Skeletal muscle tissue (tissue), 3 donors: ENCODE measurements at regions not wholly inside any gene's neighbourhood (a gene's known extent, or its start where the extent isn't known, plus 50 kb on each side); places are given as distances from the start of the nearest gene placed in this dataset.

ENCODE experiments used
- H3K27ac ChIP-seq: one replicate; pipeline ENCODE4 v1.7.0; 2013; ENCODE audit warnings: mild to moderate bottlenecking, low read depth, low read length, inconsistent platforms
- H3K27me3 ChIP-seq, 3 donors: one replicate each; pipeline ENCODE4 v1.7.0; 2013; ENCODE audit warnings: low read length in 3 of 3; ENCODE audit not compliant: control insufficient read depth in 3 of 3, insufficient read depth in 3 of 3
- H3K36me3 ChIP-seq, 3 donors: one replicate each; pipeline ENCODE4 v1.7.0; 2013; ENCODE audit warnings: low read length in 3 of 3; ENCODE audit not compliant: control insufficient read depth in 3 of 3, insufficient read depth in 3 of 3
- H3K4me1 ChIP-seq, 3 donors: one replicate each; pipeline ENCODE4 v1.7.0; 2013; ENCODE audit warnings: low read length in 3 of 3, mild to moderate bottlenecking in 3 of 3; ENCODE audit not compliant: control insufficient read depth in 3 of 3, insufficient read depth in 3 of 3
- H3K4me3 ChIP-seq, 3 donors: one replicate each; pipeline ENCODE4 v1.7.0; 2013; ENCODE audit warnings: low read length in 3 of 3
- H3K9ac ChIP-seq, 3 donors: one replicate each; pipeline ENCODE4 v1.7.0; 2013; ENCODE audit warnings: low read length in 3 of 3, mild to moderate bottlenecking in 3 of 3, moderate library complexity in 2 of 3, low read depth in 1 of 3
- H3K9me3 ChIP-seq, 3 donors: one replicate each; pipeline ENCODE4 v1.7.0; 2013; ENCODE audit warnings: low read length in 3 of 3; ENCODE audit not compliant: control insufficient read depth in 3 of 3
- donor health status: Osteomylitis.

DNA sequence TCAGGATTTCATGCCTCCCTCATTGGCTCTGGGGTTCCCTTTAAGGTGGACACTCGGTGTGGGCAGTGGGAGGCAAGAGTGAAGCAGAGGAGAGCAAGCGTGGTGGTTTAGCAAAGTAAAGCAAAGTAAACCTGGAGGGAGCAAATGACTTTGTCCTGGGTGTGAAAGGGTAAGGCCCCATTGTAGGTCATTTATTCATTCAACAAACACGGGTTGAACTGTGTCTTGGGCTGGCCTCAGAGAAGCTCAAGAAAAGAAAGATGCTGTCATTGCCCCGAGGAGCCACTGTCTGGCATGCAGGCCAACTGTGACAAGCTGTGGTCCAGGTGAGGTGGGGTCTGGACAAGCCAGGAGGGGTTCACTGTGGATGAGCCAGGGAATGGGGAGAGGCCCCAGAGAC is 68.9 kb upstream of the DLK1 start:
- Histone ChIP-seq H3K9ac (no peak overlapping the region), H3K4me1 (peaks cover 0 to 3% (median 0%) of the 10 kb centered on the region in 3 donors), H3K27me3 (peaks cover 24 to 43% (median 32%) of the 10 kb centered on the region in 3 donors), H3K9me3 (no peaks in the 10 kb centered on the region), H3K36me3 (no peaks in the 10 kb centered on the region), H3K4me3 (no peak overlapping the region), H3K27ac (no peak overlapping the region)

DNA sequence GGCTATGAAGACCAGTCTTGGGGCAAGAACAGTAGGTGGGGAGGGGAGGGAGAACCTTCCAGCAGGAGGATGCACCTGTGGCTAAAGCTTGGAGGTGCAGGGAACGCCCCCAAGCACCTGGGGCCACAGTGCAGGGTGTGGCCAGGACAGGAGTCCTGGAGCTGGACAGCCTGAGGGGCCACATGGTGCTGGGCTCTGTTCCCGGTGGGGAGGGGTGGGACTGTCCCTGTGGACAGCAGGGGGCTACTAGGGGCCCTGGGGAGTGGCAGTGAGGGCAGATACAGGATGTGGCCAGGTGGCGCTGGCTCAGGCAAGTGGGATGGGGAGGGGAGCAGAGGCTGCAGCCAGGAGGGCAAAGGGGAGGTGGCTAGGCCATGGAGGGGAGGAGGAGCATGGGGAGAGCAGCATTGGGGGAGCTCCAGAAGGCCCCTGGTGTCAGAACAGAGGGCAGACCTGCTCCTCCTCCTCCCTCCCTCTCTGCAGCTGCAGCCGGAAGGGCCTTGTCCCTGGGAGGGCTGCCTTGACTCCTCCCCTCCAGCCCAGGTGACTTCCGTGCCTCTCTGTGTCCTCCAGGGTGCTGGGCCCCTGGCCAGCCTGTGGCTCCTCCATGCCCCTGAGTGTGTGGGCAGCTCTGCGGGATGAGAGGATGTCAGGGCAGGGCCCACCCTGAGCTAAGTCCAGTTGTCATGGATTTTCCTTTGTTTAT is 68.4 kb upstream of the DLK1 start:
- H3K4me3 ChIP-seq: no peak overlapping the region
- no peak overlapping the region for H3K27ac ChIP-seq
- no peaks in the 10 kb centered on the region for H3K9me3 ChIP-seq
- H3K36me3 ChIP-seq: no peaks in the 10 kb centered on the region
- no peaks in the 10 kb centered on the region for H3K4me1 ChIP-seq
- peaks cover 24 to 39% (median 32%) of the 10 kb centered on the region in 3 donors for H3K27me3 ChIP-seq
- no peak overlapping the region for H3K9ac ChIP-seq

DNA sequence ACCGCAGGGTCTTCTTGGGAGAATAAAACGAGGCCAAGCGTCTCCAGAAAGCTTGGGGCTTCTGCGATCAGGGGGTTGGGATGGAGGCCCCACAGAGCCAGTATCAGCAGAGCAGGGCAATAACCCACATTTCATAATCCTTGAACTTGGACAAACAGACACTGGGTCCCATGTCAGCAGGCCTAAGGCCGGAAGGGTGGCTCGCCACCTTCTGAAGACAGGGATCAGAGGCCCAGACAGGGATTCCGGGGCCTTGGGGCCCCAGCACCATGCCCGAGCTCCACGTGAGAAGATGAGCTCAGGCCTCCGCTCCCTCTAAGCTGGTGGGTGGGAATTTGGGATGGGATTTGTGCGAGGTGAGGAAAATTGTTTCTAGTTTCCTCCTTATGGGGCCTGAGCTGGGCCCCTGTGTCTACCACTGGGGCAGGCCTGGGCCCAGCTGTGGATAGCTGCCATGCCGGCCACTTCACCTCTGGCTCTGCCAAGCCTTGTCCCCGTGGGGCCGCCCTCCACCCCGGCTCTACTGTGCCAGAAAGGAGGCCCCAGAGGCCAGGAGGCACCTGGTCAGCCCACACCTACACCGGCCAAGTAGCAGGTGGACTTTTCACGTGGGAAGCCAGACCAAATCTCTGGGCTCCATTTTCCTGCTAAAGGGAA is 67.2 kb upstream of the DLK1 start:
- Histone ChIP-seq H3K9me3 (no peaks in the 10 kb centered on the region), H3K4me1 (no peaks in the 10 kb centered on the region)

DNA sequence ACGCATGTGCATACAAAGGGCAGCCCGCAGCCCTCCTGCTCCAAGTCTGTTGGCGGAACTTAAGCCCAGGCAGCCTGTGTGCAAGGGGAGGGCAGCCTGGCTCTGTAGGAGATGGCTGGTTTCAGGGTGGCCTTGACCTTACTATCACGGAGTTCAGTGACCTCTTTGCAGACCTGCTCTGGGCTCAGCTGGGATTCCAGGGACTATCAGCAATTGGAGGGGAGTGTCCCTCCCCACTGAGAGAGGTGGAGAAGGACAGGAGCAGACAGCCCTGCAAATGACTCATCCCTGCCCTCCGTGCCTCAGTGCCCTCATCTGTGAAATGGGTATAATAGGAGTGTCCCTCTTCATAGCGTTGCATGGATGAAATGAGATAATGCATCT is 66.2 kb upstream of the DLK1 start:
- no peaks in the 10 kb centered on the region for H3K9me3 ChIP-seq
- H3K27ac ChIP-seq: no peak overlapping the region
- peaks cover 3 to 7% (median 4%) of the 10 kb centered on the region in 3 donors for H3K4me1 ChIP-seq
- no peaks in the 10 kb centered on the region for H3K36me3 ChIP-seq
- no peak overlapping the region for H3K4me3 ChIP-seq
- H3K27me3 ChIP-seq: peaks cover 11 to 35% (median 16%) of the 10 kb centered on the region in 3 donors
- H3K9ac ChIP-seq: no peak overlapping the region

More for the DNA sequence above, 67.2 kb upstream of the DLK1 start:
- H3K4me3 ChIP-seq: no peak overlapping the region
- H3K36me3 ChIP-seq: no peaks in the 10 kb centered on the region
- H3K27me3 ChIP-seq: peaks cover 21 to 39% (median 22%) of the 10 kb centered on the region in 3 donors
- no peak overlapping the region for H3K9ac ChIP-seq
- H3K27ac ChIP-seq: no peak overlapping the region

DNA sequence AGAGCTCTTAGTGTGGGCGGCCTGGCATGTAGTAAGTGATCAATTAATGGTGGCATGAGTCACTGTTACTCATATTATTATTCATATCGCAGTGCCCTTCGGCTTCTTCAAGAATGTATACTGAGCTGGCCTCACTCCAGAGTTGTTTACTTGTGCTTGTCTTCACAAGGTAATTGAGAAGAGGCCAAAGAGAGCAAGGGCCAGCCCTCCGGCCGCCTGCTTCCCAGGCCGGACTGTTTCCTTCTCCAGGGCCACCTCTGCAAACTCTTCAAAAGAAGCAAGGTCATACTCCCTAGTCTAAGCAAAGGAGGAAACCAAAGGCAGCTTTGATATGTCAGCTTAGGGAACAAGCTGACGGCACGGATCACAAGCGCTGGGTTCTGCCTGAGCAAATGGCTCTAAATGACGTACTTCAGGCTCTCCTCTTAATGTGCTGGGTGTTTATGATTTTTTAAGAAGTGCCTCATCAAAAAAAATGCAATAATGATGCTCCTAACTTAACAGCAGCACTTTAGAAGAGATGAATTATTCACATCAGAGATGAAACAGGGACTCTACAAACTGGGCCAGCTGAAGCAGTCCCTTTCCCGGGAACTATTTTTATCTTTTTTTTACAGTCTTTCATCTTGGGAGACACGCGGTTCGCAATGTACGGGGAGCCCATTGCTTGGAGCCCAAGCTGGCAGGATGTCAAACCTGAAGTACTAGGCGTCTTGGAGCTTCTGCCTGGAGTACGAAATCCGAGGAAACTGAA is 65.6 kb upstream of the DLK1 start:
- no peak overlapping the region for H3K4me3 ChIP-seq
- no peaks in the 10 kb centered on the region for H3K9me3 ChIP-seq
- H3K4me1 ChIP-seq: peaks cover 3 to 12% (median 10%) of the 10 kb centered on the region in 3 donors
- no peak overlapping the region for H3K9ac ChIP-seq
- no peak overlapping the region for H3K27ac ChIP-seq
- peaks cover 6 to 35% (median 15%) of the 10 kb centered on the region in 3 donors for H3K27me3 ChIP-seq
- no peaks in the 10 kb centered on the region for H3K36me3 ChIP-seq

- no peaks in the 10 kb centered on the region for H3K36me3 ChIP-seq
- no peak overlapping the region for H3K9ac ChIP-seq
- peaks cover 3 to 12% (median 11%) of the 10 kb centered on the region in 3 donors for H3K4me1 ChIP-seq
- no peaks in the 10 kb centered on the region for H3K9me3 ChIP-seq
- H3K27ac ChIP-seq: no peak overlapping the region
- no peak overlapping the region for H3K4me3 ChIP-seq
- H3K27me3 ChIP-seq: peaks cover 19 to 41% (median 33%) of the 10 kb centered on the region in 3 donors
Measured at GRCh38 chr14:100662879-100663760, 63.6 kb upstream of the DLK1 start.

DNA sequence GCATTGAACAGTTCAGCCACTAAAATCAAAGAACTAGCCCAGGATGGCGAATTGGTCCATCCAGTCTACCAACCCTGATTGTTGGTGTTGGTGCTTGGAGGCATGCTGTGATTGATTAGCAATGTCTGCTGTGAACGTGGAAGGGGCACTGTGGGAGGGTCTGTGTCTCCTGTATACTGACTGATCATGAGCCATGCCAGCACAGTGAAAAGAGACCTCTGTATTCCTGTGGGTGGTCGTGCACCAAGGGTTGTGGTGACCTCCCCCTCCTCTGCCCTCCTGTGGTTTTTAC is 63.0 kb upstream of the DLK1 start:
- Histone ChIP-seq H3K9me3 (no peaks in the 10 kb centered on the region), H3K27me3 (peaks cover 25 to 46% (median 37%) of the 10 kb centered on the region in 3 donors), H3K27ac (no peak overlapping the region), H3K9ac (no peak overlapping the region), H3K36me3 (no peaks in the 10 kb centered on the region), H3K4me1 (peaks cover 3 to 14% (median 12%) of the 10 kb centered on the region in 3 donors), H3K4me3 (no peak overlapping the region)

DNA sequence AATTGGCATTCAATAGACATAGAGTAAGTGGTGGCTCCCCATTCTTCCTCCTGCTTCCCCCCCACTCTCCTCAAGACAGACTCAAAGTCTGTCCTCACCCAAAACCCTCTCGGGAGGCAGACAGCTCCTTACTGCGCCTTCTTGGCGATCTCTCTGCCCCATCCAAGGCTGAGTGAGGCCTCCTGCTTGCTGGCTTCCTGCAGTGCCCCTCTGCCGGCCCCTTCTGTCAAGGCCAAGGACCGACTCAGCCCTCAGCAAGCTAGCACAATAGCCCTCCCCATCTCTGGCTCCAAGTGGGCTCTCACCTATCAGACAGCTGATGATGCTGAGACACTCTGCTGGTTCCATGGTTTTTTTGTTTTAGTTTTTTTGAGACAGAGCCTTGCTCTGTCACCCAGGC is 62.5 kb upstream of the DLK1 start:
- Histone ChIP-seq H3K27me3 (peaks cover 30 to 51% (median 42%) of the 10 kb centered on the region in 3 donors), H3K9ac (no peak overlapping the region), H3K4me3 (no peak overlapping the region)

GRCh38 chr14:100664841-100665510 is 61.7 kb upstream of the DLK1 start:
- Histone ChIP-seq H3K4me1 (peaks cover 9 to 19% (median 15%) of the 10 kb centered on the region in 3 donors), H3K36me3 (no peaks in the 10 kb centered on the region), H3K4me3 (no peak overlapping the region), H3K9me3 (no peaks in the 10 kb centered on the region), H3K9ac (no peak overlapping the region), H3K27ac (no peak overlapping the region), H3K27me3 (peaks cover 34 to 57% (median 42%) of the 10 kb centered on the region in 3 donors)

More for the DNA sequence above, 62.5 kb upstream of the DLK1 start:
- H3K27ac ChIP-seq: no peak overlapping the region
- no peaks in the 10 kb centered on the region for H3K36me3 ChIP-seq
- H3K9me3 ChIP-seq: no peaks in the 10 kb centered on the region
- peaks cover 3 to 17% (median 15%) of the 10 kb centered on the region in 3 donors for H3K4me1 ChIP-seq
